ENCODE measurements at regions not wholly inside any gene's neighbourhood (a gene's known extent, or its start where the extent isn't known, plus 50 kb on each side); places are given as distances from the start of the nearest gene placed in this dataset.

GRCh38 chr2:215876139-215876936 lies 137.0 kb downstream of the MREG start:
- no peaks in the 10 kb centered on the region for H3K79me2 ChIP-seq (ENCODE audit: insufficient read depth, low read length)
- DNase-seq (ENCODE audit: low spot score) (peak; percentile 90), ATAC-seq (peak; percentile 93), FAIRE-seq (no peak)
- H3K4me1 ChIP-seq (ENCODE audit: insufficient read depth, low read length) = peaks cover 57% of the 10 kb centered on the region
- H2AFZ ChIP-seq (ENCODE audit: low read length) = no peak overlapping the region
- H3K4me3 ChIP-seq (replicated peaks in 1 of 3; ENCODE audit: insufficient read depth in 1 of 3, low read depth in 2 of 3, low read length in 3 of 3) = no peak overlapping the region
- POLR2A ChIA-PET = interaction anchor here (0.6 to 2.3 kb wide), 6 partner anchors 10 to 257 kb away, joined by 3 to 16 read pairs (median 6); no protein-coding TSS in a partner anchor
- H3K36me3 ChIP-seq (replicated peaks in 1 of 2; ENCODE audit: control insufficient read depth in 1 of 2, insufficient read depth in 2 of 2, low read length in 2 of 2) = no peaks in the 10 kb centered on the region
- in situ Hi-C loops (cut with HindIII; ENCODE audit: extremely low pct_ligation_motif_present, low pct_unique_long_range_greater_than_20kb) (no loop called here), intact Hi-C loops (cut with micrococcal nuclease; ENCODE audit: unreplicated experiment) (loop anchor here (2.0 kb wide), 1 partner anchor 44 kb away; no protein-coding TSS in a partner anchor)
- H3K9ac ChIP-seq (ENCODE audit: insufficient read depth, low read depth, low read length) = peak overlapping the region; percentile 25; the same call in 1 of the 2 replicates
- BruUV-seq (replicated peaks) = no TSS peak
- H3K27ac ChIP-seq (ENCODE audit: extremely low read length, insufficient read depth, low read length) = peak overlapping the region; percentile 53
- no peaks in the 10 kb centered on the region for H4K20me1 ChIP-seq (ENCODE audit: insufficient read depth, low read length)
- H3K27me3 ChIP-seq (ENCODE audit: control insufficient read depth in 1 of 2, insufficient read depth in 2 of 2, low read length in 2 of 2) = no peaks in the 10 kb centered on the region
- H3K4me2 ChIP-seq (ENCODE audit: low read depth, low read length) = peak overlapping the region; percentile 13
- CTCF ChIA-PET (ENCODE audit: low intra/inter-chr PET ratio, low total read pairs) = interaction anchor here (0.8 kb wide), 1 partner anchor 257 kb away, joined by 3 read pairs; no protein-coding TSS in a partner anchor
- WGBS (ENCODE audit: low lambda C conversion rate) = 34% methylated on average over 3 of the region's 3 CpGs
- H3K9me3 ChIP-seq (ENCODE audit: low read length) = peaks cover 8% of the 10 kb centered on the region; the same call in 1 of the 2 replicates
- no peak for TF ChIP-seq NR3C1 (CRISPR knock-in tag; IDR thresholded peaks at IDR 0.05)
- TF ChIP-seq HINFP (CRISPR knock-in tag; IDR thresholded peaks at IDR 0.05; ENCODE audit: low read depth) = no peak
- TF ChIP-seq HHEX (CRISPR knock-in tag; IDR thresholded peaks at IDR 0.05) = no peak
- TF ChIP-seq SRSF4 (IDR thresholded peaks at IDR 0.05; ENCODE audit: low read depth, low read length, poor library complexity, severe bottlenecking) = no peak
- no peak for TF ChIP-seq ZFP36L2 (CRISPR knock-in tag; IDR thresholded peaks at IDR 0.05)
- TF ChIP-seq BRD4 (CRISPR knock-in tag; IDR thresholded peaks at IDR 0.05) = no peak
- no peak for TF ChIP-seq DDIT3 (CRISPR knock-in tag; IDR thresholded peaks at IDR 0.05)
- TF ChIP-seq ZNF101 (CRISPR knock-in tag; IDR thresholded peaks at IDR 0.05; ENCODE audit: borderline replicate concordance, low read depth) = no peak
- TF ChIP-seq ZNF567 (CRISPR knock-in tag; IDR thresholded peaks at IDR 0.05; ENCODE audit: borderline replicate concordance) = no peak
- TF ChIP-seq ZFP36 (IDR thresholded peaks at IDR 0.05; ENCODE audit: borderline replicate concordance, low read depth, low read length, partially characterized antibody) = no peak
- no peak for TF ChIP-seq NFAT5 (CRISPR knock-in tag; IDR thresholded peaks at IDR 0.05)
- TF ChIP-seq ISL2 (CRISPR knock-in tag; IDR thresholded peaks at IDR 0.05) = peak; percentile 99
- no peak for TF ChIP-seq ARNT2 (CRISPR knock-in tag; IDR thresholded peaks at IDR 0.05; ENCODE audit: low read depth)
- no peak for TF ChIP-seq HDAC6 (IDR thresholded peaks at IDR 0.05; ENCODE audit: low read depth, low read length)
- no peak for TF ChIP-seq ZBTB42 (CRISPR knock-in tag; IDR thresholded peaks at IDR 0.05)
- no peak for TF ChIP-seq ZNF883 (CRISPR knock-in tag; IDR thresholded peaks at IDR 0.05; ENCODE audit: not compliant biosample characterization)
- TF ChIP-seq ZNF225 (CRISPR knock-in tag; IDR thresholded peaks at IDR 0.05) = no peak

All from HepG2 (cell line).